Adrenal gland (tissue), 5 donors: ENCODE measurements at regions not wholly inside any gene's neighbourhood (a gene's known extent, or its start where the extent isn't known, plus 50 kb on each side); places are given as distances from the start of the nearest gene placed in this dataset.

Source experiments
- POLR2A ChIP-seq, 2 donors: fragments of 450-650 bp; IDR thresholded peaks; one replicate each; pipeline ENCODE4 v1.6.1; 2017; ENCODE audit warnings: antibody characterized with exemption in 2 of 2, mild to moderate bottlenecking in 2 of 2, moderate library complexity in 1 of 2
- TF ChIP-seq, protein P1 (sequence below), 6 experiments: fragments of 450-650 bp in 4 of 6; fragments of 200-600 bp in 2 of 6; sonication (generic) in 1 of 6; IDR thresholded peaks; 1 replicate in 5 of 6; 2 replicates in 1 of 6; pipeline versions ENCODE4 v1.5.1 to v1.8.0; 2016 to 2021; ENCODE audit warnings: antibody characterized with exemption in 6 of 6, mild to moderate bottlenecking in 2 of 6, moderate library complexity in 1 of 6
- donor health status: DM: no; HTN: no; CAD: no.

GRCh38 chr10:4283846-4284610 lies 499.0 kb upstream of the KLF6 start:
- TF ChIP-seq, protein P1, sequence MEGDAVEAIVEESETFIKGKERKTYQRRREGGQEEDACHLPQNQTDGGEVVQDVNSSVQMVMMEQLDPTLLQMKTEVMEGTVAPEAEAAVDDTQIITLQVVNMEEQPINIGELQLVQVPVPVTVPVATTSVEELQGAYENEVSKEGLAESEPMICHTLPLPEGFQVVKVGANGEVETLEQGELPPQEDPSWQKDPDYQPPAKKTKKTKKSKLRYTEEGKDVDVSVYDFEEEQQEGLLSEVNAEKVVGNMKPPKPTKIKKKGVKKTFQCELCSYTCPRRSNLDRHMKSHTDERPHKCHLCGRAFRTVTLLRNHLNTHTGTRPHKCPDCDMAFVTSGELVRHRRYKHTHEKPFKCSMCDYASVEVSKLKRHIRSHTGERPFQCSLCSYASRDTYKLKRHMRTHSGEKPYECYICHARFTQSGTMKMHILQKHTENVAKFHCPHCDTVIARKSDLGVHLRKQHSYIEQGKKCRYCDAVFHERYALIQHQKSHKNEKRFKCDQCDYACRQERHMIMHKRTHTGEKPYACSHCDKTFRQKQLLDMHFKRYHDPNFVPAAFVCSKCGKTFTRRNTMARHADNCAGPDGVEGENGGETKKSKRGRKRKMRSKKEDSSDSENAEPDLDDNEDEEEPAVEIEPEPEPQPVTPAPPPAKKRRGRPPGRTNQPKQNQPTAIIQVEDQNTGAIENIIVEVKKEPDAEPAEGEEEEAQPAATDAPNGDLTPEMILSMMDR (IDR thresholded peaks at IDR 0.05) = no peak
- no peak for TF ChIP-seq POLR2A (IDR thresholded peaks at IDR 0.05)
